NCI-H345 (cell line): ENCODE measurements at regions not wholly inside any gene's neighbourhood (a gene's known extent, or its start where the extent isn't known, plus 50 kb on each side); places are given as distances from the start of the nearest gene placed in this dataset.

Source experiments
- DNase-seq: peaks from one replicate; lab custom pipeline; 2025; lab: John Stamatoyannopoulos, UW

GRCh38 chr1:117803318-117803717 lies 126.1 kb downstream of the GDAP2 start:
- DNase-seq: no peak

GRCh38 chr1:117809764-117810163 lies 119.7 kb downstream of the GDAP2 start:
- no peak for DNase-seq

DNA sequence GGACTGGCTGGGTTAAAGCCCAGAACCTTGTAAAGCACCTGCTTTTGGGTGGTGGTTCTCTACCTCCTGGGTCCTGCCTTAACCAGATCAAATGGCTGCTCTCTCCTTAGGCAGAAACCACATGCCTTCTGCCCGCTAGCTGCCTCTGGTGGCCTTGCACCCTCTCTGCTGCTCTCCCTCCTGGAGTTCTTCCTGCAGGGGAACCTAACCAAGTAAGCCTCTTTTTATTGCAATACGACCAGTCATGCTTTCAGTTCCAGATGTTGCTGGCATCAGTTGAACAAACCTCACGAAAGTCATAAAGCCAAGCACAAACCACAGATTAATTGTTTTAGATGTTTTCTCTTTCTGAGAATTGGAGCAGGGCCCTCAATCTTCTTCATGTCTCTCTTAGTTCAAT lies 118.9 kb downstream of the GDAP2 start:
- no peak for DNase-seq

DNA sequence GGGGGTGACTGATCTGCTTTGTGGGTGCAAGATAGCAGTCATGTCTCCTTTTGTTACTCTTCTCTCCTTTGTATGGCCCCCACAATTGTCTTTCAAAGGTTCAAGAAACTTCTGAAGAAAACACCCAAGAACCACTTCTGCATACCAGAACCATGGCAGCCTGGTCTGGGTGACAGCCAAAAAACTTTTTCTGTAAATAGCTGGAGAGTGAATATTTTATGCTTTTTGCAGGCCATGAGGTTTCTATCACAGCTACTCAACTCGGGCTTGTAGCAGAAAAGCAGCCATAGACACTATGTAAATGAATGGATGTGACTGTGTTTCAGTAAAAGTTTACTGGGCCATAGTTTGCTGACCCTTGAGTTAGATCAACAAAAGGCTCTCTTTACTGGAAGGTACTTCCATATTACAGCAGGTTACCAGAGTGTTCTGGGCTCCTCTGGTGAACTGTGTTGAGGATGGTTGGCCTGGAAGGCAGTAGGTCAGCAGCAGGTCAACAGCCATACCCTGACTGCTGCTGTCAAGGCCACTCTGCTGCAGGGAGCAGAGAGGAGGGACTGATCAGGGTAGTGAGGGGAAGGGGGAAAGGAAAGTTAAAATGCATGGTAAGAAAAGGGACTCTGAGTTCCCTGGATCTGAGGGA lies 116.4 kb downstream of the GDAP2 start:
- DNase-seq: no peak
